Activated naive CD4-positive, alpha-beta T cell (primary cell): ENCODE measurements at regions not wholly inside any gene's neighbourhood (a gene's known extent, or its start where the extent isn't known, plus 50 kb on each side); places are given as distances from the start of the nearest gene placed in this dataset.

ENCODE experiments used
- DNase-seq, 4 experiments: peaks; one replicate each; lab custom pipeline; 2025; lab: John Stamatoyannopoulos, UW

DNA sequence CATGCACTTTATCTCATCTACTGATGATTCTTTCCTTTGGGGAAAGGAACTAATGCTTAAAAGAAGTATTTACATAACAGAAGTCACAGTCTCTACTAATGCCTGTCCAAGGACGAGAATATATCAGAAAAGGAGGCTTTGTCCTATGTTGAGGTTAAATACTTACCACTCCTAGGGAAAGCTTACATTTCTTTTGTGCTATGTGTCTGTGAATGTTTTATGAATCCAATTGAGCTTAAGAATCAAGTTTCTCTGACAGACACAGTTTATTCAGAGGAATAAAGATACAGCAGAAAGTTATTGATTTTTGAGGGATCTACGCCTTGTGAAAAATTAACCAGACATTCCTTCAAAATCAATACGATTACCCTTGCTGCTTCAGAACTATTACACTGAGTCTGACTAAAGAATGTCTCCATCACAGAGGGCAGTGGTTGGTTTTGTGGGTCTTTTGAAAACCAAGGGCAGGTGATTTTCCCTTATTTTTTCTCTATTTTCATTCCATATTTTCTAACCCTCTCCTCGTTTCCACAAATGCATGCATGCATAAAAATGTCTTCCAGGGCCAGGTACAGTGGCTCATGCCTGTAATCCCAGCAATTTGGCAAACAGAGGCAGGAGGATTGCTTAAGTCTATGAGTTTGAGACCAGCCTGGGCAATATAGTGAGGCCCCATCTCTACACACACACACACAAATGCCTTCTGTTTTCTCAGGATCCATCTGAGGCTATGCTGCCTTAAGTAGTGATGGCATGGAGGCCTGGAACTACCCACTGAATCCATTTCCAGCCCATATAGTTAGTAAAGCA, 1095.1 kb downstream of the GALC start:
- DNase-seq: no peak

DNA sequence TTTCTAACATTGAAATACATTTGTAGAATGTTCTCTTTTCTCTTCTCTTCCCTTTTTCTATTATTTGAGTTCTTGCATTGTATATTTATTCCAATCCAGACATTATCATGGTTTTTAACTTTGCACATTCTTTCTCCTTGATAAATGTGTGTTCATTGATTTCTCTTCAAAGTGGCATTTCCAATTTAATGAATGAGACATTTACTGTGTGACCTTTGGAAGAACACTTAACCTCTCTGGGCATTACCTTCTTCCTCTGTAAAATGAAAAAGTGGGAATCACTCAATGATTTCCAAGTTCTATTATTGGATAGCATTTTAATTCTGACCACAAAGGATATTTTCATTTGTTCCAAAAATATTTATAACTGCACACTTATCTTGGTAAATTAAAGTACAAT, 1095.8 kb downstream of the GALC start:
- no peak for DNase-seq

DNA sequence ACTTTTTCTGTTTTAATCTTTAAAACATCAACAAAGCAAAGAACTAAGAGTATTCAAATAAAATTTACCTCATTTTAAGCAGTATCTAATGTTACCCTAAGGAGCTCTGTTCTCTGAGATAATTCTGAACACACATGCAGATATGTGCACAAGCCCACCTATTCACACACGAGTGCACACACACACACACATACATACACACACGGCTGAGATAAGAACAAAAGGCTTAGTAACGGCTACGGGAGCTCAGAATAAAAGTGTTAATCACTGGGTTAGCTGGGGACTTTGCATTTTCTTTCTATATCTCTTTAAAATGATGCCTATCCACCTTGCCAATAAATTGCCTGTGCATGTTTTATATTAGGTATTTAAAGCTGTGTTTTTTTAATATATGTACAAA, 1096.3 kb downstream of the GALC start:
- no peak for DNase-seq

DNA sequence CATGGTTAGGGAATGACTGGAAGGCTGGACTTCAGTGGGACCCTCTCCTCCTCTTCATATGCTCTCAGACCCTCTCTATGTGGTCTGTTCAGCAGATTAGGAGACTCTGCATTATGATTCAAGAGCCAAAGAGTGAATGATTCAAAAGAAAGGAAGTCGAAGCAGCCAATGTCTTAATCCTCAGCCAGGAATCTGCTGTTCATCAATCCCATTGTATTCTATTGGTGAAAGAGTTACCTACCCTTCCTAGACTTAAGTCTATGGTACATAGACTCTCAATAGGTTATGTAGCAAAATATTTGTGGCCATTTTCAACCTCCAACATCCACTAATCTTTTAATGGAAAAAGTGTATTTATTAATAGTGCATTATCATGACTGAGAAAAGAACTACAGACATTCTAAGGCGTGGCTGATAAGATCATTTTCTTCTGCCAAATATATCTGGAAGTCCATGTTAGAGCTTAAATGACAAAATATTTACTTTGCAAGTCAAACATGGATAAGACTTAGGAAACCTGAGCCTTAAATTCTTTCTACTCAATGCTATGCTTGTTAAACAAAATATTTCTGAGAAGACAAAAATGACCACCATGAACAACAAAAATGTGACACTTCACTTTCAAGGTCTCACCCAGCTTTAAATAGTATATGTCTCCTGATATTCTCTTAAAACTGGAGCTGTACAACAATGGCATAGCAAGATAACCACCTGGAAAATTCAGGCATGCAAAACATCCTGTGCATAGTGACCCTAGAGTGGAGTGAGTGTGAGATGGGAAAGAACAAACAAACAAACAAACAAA, 1100.6 kb downstream of the GALC start:
- DNase-seq: no peak

DNA sequence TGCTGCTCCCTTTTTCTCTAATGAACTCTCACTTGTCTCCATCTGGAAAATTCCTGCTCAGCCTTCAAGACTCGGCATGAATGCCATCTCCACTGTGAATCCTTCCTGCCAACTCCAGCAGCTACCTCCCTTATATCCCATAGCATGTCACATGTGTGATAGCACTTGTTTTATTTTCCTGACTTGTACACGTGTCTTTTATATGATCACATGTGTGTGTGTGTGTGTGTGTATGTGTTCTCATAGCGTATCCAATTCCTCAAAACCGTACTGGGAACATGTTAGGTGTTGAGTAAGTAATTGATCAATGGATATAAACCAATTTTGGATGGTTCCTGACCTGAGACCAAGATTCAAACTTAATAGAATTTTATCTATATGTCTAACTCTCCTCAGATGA, 1107.7 kb downstream of the GALC start:
- DNase-seq: no peak

DNA sequence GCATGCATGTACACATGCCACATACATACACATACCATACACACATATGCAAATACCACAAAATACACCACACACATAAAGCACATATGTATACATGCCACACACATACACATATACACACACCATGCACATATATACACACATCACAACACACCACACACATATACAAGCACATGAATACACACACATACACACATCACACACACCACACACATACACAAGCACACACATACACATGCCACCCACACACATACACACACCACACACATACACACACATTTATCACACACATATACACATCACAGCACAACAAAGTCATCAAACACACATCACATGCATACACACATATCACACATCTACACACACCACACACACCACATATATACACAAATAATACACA, 1108.5 kb downstream of the GALC start:
- no peak for DNase-seq

DNA sequence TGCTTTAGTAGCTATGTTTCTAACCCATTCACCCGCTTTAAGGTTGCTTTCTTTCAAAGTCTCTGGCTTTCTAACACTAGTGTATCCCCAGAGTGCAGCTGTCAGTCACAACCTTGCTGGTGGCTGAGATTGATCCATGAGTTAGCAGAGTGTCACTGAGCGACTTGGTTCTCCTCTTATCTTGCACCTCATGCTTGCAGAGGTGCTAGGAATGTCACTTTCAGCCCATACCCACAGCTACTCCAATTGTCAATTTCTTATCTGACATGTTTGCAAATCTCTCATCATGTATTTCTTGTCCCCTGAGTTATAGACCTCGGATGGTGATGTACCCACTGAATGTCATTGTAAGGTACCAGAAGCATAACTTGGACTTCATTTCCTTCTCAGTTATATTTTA, 1110.2 kb downstream of the GALC start:
- no peak for DNase-seq

DNA sequence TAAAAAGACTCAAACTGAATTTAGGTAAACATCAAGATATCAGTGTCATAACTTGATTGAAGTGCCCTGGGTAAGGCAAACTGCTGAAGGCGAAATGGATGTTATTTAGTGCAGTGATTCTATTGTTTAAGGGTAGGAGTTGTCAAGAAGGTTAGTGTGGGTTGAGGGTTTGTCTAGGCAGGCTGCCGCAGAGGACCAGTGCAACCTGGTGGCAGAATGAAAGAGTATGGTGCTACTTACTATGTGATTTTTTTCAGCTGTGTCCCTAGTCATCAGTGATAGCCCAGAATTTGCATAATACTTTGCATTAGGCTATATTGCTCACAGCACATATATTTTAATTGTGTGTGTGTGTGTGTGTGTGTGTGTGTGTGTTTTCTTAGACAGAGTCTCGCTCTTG, 1127.0 kb downstream of the GALC start:
- DNase-seq: no peak

DNA sequence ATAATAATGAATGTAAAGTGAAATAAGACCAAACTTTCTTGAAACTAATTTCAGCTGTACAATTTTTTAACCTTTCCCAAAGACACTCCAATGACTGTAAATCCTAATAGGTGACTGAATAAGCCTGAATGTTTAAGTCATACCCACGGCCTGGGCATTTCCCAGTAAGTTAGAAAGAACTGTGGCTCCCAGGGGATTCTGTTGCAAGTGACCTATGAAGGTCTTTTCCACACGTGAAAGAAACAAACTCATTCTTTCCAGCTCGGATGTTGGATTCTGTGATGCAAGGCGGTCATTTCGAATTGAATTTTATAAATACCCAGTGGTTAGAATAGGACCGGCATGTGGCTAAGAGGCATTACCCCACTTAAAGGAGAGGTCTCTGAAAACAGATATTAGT, 1134.4 kb downstream of the GALC start:
- DNase-seq: no peak

DNA sequence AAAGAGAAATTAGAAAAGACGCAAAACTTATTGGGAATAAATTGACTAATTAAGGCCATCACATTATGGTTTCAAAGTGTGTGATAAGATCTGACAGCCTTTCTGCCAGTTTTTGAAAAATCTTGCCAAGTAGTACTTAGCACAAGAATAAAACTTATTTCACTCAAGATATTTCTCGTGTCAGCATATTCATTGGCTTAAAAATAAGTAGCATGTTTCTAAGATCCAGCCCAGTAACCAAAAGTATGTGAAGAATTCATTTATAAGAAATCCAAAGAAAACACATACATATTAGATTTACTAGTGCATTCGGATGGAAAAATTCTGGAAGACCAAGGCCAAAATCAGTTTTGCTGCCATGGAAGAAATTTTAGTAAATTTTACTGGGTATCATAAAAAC, 1135.0 kb downstream of the GALC start:
- no peak for DNase-seq

DNA sequence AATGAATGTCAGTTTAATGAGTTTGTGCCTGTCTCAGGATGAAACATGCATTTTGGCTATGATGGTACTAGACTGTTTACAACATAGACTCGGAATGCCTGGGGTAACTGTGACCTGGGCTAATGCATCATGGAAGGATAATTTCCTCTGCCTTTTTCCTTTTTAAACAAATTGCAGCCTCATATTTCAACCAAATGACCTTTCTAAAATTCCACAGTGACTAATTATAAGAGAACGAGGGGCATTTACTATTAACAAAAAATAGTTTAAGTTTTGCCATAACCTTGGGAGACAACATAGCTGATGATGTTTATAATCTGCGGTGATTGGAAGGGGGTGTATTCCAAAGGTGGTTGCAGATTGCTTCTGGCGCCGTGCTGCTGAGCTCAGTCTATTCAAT, 1140.5 kb downstream of the GALC start:
- DNase-seq: no peak

DNA sequence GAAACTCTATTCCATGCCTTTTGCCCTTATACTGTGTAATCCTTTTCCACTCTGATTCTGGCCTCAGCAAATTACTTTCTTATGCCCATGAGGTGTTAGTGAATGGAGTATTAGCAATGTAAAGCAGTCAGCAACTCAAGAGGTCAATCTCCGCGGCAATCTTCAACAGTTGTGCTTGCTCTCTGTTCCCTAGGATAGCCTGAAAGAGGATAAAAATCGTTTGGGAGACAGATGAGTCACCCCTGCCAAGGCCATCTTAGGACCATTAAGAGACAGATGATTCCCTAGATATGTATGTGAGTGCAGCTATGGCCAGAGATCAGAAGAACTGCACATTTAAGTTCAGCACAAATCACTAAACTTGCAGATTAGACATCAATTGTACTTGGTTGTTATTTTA, 1145.8 kb downstream of the GALC start:
- DNase-seq: no peak

DNA sequence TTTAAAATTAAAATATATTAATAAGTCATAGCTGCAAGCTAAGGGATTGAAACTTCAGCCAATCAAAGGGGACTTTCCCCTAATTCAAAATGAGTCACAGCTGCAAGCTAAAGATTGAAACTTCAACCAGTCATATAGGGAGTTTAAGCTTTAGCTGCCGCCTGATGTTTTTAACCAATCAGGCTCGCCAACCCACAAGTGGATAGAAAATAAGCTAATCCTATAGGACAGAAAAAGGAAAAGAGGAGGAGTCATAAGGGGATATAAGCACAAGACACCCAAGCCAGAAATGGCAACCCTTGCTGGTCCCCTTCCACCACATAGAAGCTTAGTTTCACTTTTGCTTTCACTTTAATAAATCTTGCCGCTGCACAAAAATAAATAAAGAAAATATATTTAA, 1154.6 kb downstream of the GALC start:
- no peak for DNase-seq

DNA sequence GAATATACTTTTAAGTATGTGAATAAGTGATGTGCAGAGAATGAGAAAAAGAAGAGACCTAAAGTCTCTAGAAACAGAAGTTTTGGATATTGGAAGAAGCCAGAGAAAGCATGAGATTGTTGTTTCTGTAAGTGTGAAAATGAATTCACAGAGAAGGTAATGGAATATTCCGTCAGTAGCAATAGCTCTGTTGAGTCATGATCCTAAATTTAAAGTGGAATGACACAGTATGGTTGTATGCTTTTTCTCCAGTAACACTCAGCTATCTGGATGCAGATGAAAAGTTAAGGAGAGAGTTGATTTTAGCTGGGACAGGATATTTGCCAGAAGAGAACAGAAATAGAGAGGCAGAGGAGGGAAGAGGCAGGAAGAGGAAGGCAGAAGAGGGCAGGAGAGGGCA, 1166.3 kb downstream of the GALC start:
- no peak for DNase-seq

DNA sequence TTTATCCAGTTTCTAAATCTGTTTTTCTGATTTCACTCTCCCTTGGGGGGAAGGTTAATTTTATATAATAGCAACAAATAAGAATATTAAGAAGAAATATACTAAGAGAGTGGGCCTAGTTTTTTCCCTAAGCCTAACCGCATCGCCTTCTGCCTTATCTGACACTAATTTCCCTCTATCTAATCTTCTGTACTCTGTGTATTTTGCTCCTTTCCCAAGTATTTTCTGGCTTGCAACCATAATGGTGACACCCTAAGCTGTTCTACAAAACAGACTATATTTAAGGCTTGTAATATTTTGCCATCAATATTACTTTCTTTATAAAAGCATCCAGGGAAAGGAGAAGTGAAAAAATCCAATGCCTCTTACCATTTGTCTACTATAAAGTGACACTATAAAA, 1168.8 kb downstream of the GALC start:
- no peak for DNase-seq

DNA sequence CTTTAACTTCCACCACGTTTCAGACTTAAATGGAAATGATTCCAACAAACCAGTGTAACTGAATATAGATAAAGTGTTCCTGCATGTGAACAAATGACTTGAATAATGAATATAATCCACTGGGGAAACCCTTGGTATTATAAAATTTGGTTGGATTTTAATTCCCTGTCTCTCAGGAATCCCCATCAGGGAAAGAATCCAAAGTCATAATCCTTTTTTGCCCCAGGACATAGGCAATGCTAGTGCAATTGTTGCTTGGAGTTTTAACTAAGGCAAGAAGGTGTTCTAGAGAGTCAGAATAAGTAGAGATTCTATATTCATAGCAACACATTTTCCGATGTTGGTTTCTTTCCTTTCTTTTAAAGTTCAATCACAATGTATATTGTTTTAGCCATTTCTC, 1169.4 kb downstream of the GALC start:
- no peak for DNase-seq

DNA sequence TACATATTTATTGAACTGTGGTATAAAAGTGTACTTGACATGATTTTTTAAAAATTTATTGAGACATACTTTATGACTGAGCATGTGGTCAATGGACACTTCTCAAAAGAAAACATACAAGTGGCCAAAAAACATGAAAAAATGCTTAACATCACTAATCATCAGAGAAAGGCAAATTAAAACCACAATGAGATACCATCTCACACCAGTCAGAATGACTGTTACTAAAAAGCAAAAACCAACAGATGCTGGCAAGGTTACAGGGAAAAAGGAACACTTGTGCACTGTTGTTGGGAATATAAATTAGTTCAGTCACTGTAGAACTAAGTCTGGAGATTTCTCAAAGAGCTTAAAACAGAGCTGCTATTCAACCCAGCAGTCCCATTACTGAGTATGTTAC, 1177.6 kb downstream of the GALC start:
- DNase-seq: no peak

DNA sequence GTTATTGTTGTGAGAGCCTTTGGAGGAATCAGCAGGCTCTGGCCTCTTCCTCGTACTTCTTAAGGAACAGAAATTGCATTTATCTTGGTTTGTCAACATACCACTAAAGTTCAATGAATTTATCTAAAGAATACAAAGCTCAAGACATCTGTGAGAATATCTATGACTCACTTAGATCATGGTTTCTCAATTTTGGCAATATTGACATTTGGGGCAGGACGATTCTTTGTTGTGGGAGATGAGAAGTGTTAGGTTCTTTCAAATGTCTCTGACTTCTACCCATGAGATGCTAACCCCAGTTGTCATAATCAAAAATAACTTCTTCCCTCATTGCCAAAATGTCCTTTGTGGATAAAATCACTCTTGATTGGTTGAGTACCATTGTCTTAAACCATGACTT, 1190.3 kb downstream of the GALC start:
- DNase-seq: no peak

DNA sequence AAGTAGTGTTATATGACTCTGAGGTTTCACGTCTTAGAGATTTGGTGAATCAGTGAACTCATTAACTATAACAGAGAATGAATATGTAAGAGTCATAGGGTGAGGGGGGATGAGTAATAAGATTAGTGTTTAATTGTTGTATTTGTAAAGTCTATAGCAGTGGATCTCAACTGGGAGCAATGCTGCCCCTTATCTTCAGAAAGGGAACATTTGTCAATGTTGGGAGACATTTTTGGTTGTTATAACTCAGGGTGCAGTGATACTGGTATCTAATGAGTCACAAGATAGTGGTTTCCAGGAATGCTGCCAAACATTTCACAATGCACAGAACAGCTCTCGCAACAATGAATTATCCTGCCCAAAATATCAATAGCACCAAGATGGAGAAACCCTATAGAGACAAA, 1193.7 kb downstream of the GALC start:
- DNase-seq: no peak

DNA sequence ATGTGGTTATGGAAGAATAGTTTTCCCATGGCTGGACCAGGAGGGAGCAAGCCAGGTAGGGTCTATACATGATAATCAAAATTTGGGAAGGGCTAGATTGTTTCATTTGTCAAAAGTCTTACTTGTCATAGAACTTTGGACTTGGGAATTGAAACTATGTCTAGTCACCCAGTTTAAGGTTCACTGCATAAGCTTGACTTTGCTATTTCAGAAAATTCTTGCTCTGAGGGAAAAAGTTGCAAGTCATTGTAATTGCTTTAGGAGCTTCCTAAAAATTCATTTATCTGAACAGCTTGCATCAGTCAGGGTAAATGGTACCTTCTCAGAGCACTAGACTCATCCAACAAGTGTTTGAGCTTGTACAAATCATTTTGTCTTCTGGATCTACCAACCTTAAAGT, 1194.7 kb downstream of the GALC start:
- DNase-seq: no peak

DNA sequence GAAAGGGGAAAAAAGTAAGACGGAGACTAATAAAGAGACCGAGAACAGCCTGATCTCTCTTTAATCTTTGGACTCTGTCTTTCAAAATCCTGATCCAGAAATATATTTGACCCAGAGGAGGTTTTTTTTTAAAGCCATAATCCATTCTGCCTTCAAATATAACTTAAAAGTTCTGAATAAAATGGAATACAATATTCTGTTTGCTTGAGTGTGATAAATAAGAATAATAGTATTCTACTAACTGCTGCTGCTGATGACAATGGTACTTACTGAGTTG, 1196.0 kb downstream of the GALC start:
- DNase-seq: no peak

DNA sequence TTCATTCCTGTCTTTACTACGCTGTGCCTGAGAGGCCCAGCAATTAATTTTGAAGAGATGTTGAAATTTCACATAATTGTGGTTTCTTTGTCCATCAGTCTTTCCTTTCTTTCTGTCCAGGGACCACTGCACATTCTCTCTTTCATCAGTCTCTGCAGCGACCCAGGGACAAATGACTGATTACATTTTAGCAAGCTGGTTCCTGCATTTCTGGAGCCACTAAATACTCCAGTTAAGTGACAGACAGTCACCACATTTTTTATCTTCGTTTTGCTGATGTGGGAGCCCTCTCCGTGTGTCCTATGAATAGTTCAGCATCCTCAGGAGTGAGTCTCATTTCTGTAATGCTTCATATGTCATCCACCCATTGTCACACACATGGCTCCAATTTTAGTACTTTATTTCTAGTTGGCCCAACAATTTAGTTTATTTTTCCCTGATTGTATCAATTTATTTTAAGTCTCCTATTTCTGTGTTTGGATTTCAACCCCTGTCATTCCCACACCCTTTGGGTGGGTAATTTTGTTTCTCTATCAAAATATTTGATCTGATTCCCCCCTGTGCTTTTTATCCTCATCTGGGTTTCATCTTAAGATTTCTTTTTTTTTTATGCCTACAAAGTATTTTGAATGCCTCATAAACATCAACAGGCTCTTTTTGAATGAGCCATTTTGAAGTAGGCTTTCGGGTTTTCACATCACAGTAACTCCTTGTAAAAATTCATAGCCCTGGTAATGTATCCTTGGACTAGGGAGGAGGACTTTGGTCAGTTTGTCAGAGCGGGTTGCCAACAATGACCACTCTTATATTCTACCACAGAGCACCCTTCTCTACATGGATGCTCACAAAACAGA, 1196.5 kb downstream of the GALC start:
- DNase-seq: no peak

DNA sequence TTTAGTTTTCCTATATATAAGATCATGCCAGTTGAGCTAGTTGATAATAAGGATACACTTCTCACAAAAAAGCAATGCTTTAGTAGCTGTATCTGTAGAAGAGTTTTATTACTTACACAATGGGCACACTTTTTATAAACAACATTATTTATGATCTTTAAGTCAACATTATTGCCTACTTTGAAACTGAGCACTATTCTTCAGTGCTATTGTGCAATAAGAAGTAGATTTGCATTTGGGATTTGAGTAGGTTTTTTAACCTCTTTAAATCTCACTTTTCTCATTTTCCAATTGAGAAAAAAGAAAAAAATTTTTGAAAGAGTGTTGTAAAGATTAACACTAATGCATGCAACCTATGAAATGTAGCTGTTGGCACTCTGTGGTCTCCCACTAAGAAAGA, 1198.3 kb downstream of the GALC start:
- DNase-seq: no peak
